ENCODE measurements at regions not wholly inside any gene's neighbourhood (a gene's known extent, or its start where the extent isn't known, plus 50 kb on each side); places are given as distances from the start of the nearest gene placed in this dataset.

DNA sequence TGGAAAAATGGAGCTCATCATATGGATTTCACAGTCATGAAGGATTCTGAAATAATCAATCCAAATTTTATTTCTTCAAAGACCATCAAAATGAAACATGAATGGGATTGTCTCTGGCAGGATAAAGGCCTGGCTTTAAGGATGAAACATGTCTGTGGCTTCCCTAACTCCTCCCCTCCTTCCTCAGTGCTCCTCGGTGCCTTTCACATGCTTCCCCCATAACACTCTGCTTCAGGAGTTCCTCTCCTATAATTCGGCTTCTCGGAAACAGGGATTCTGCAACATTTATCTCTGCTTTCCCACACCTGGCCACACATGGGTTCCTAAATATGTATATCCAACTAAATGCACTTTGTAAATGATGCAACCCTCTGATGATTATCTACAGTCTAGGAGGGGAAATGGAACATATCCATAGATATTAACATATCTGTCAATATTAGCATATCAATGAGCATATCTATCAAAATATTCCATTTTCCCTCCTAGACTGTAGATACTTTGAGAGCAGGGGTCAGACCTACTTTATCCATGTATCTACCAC, 153.8 kb downstream of the PLPP3 start (continued):
- TF ChIP-seq AFF4 (CRISPR knock-in tag; IDR thresholded peaks at IDR 0.05; ENCODE audit: borderline replicate concordance) (no peak), FOXP1 (CRISPR knock-in tag; IDR thresholded peaks at IDR 0.05; ENCODE audit: borderline replicate concordance) (no peak), CTCF (IDR thresholded peaks at IDR 0.05) (no peak), ZNF416 (CRISPR knock-in tag; IDR thresholded peaks at IDR 0.05) (no peak), ZNF317 (CRISPR knock-in tag; IDR thresholded peaks at IDR 0.05; ENCODE audit: borderline replicate concordance, low read depth) (no peak)

- ChIA-PET CTCF (interaction anchor here (0.6 to 1.6 kb wide), 4 partner anchors 9 to 16 kb away, joined by 3 to 4 read pairs (median 4); no protein-coding TSS in a partner anchor), POLR2A (no interaction called here)
- Mint-ChIP-seq H3K36me3 (no peaks in the 10 kb centered on the region), H3K27ac (no peak overlapping the region), H3K27me3 (ENCODE audit: low read depth) (no peaks in the 10 kb centered on the region; the same call in 1 of the 2 replicates), H3K4me1 (peaks cover 13% of the 10 kb centered on the region), H3K9me3 (no peaks in the 10 kb centered on the region), H3K4me3 (no peak overlapping the region)
- TF ChIP-seq, protein P1, sequence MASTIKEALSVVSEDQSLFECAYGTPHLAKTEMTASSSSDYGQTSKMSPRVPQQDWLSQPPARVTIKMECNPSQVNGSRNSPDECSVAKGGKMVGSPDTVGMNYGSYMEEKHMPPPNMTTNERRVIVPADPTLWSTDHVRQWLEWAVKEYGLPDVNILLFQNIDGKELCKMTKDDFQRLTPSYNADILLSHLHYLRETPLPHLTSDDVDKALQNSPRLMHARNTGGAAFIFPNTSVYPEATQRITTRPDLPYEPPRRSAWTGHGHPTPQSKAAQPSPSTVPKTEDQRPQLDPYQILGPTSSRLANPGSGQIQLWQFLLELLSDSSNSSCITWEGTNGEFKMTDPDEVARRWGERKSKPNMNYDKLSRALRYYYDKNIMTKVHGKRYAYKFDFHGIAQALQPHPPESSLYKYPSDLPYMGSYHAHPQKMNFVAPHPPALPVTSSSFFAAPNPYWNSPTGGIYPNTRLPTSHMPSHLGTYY (CRISPR knock-in tag; IDR thresholded peaks at IDR 0.05): no peak
- TF ChIP-seq ZNF263 (CRISPR knock-in tag; IDR thresholded peaks at IDR 0.05; ENCODE audit: low read depth): no peak
- no peak for TF ChIP-seq ZNF671 (CRISPR knock-in tag; IDR thresholded peaks at IDR 0.05)
- TF ChIP-seq ZNF232 (CRISPR knock-in tag; IDR thresholded peaks at IDR 0.05): no peak
- TF ChIP-seq SMAD3 (CRISPR knock-in tag; IDR thresholded peaks at IDR 0.05; ENCODE audit: borderline replicate concordance): no peak
- no peak for TF ChIP-seq ZNF512 (CRISPR knock-in tag; IDR thresholded peaks at IDR 0.05; ENCODE audit: borderline replicate concordance)
- TF ChIP-seq CREM (CRISPR knock-in tag; IDR thresholded peaks at IDR 0.05): no peak
- no peak for TF ChIP-seq NR3C1 (CRISPR knock-in tag; conservative IDR thresholded peaks at IDR 0.05; ENCODE audit: low read depth)
- DNase-seq (ENCODE audit: low spot score): no peak
- ATAC-seq: no peak
Observed at GRCh38 chr1:56424744-56425493, 154.4 kb downstream of the PLPP3 start.

GRCh38 chr1:56423716-56424115, 155.6 kb downstream of the PLPP3 start:
- no peak overlapping the region for H3K4me3 Mint-ChIP-seq
- H3K27me3 Mint-ChIP-seq (ENCODE audit: low read depth): no peaks in the 10 kb centered on the region; the same call in 1 of the 2 replicates
- POLR2A ChIA-PET: no interaction called here
- H3K36me3 Mint-ChIP-seq: no peaks in the 10 kb centered on the region
- CTCF ChIA-PET: interaction anchor here (1.6 kb wide), 1 partner anchor 9 kb away, joined by 4 read pairs; no protein-coding TSS in a partner anchor
- ATAC-seq (no peak), DNase-seq (ENCODE audit: low spot score) (no peak)
- no peaks in the 10 kb centered on the region for H3K9me3 Mint-ChIP-seq
- H3K27ac Mint-ChIP-seq: no peak overlapping the region
- H3K4me1 Mint-ChIP-seq: peaks cover 13% of the 10 kb centered on the region
- TF ChIP-seq PRRX2 (CRISPR knock-in tag; IDR thresholded peaks at IDR 0.05) (no peak), ZNF423 (CRISPR knock-in tag; IDR thresholded peaks at IDR 0.05) (no peak), FOXP4 (CRISPR knock-in tag; IDR thresholded peaks at IDR 0.05) (no peak)
- TF ChIP-seq, protein P2, sequence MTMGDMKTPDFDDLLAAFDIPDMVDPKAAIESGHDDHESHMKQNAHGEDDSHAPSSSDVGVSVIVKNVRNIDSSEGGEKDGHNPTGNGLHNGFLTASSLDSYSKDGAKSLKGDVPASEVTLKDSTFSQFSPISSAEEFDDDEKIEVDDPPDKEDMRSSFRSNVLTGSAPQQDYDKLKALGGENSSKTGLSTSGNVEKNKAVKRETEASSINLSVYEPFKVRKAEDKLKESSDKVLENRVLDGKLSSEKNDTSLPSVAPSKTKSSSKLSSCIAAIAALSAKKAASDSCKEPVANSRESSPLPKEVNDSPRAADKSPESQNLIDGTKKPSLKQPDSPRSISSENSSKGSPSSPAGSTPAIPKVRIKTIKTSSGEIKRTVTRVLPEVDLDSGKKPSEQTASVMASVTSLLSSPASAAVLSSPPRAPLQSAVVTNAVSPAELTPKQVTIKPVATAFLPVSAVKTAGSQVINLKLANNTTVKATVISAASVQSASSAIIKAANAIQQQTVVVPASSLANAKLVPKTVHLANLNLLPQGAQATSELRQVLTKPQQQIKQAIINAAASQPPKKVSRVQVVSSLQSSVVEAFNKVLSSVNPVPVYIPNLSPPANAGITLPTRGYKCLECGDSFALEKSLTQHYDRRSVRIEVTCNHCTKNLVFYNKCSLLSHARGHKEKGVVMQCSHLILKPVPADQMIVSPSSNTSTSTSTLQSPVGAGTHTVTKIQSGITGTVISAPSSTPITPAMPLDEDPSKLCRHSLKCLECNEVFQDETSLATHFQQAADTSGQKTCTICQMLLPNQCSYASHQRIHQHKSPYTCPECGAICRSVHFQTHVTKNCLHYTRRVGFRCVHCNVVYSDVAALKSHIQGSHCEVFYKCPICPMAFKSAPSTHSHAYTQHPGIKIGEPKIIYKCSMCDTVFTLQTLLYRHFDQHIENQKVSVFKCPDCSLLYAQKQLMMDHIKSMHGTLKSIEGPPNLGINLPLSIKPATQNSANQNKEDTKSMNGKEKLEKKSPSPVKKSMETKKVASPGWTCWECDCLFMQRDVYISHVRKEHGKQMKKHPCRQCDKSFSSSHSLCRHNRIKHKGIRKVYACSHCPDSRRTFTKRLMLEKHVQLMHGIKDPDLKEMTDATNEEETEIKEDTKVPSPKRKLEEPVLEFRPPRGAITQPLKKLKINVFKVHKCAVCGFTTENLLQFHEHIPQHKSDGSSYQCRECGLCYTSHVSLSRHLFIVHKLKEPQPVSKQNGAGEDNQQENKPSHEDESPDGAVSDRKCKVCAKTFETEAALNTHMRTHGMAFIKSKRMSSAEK (CRISPR knock-in tag; IDR thresholded peaks at IDR 0.05; ENCODE audit: borderline replicate concordance): no peak
